GM18861 (cell line): ENCODE measurements at regions not wholly inside any gene's neighbourhood (a gene's known extent, or its start where the extent isn't known, plus 50 kb on each side); places are given as distances from the start of the nearest gene placed in this dataset.

Source experiments
- ATAC-seq: cut with Tn5 transposase; IDR thresholded peaks from one replicate; pipeline ENCODE4 v1.9.1; 2021; ENCODE audit not compliant: unreplicated experiment

DNA sequence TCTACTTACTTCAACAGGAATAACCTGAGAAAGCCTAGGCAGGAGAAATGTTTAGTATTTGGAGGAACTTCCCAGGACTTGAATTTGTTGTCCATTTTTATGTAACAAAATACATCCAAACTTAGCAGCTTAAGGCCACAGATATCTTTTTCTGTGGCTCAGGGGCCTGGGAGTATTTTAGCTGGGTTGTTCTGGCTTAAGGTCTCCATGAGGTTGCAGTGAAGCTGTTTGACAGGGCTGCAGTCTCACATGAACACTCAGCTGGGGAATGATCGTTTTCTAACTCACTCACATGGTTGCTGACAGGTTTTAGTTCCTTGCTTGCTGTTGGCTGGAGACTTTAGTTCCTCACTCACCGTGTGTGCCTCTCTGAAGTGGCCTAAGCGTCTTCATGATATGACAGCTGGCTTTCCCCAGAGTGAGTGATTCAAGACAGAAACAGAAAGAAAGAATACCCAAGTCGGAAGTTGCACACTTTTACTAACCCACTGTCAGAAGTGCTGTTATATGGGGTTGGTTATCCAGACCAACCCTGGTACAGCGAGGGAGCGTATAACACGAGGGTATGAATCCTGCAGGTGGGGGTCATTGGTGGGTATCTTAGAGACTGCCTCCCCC lies 229.7 kb upstream of the TBL1XR1 start:
- ATAC-seq: peak; percentile 100

DNA sequence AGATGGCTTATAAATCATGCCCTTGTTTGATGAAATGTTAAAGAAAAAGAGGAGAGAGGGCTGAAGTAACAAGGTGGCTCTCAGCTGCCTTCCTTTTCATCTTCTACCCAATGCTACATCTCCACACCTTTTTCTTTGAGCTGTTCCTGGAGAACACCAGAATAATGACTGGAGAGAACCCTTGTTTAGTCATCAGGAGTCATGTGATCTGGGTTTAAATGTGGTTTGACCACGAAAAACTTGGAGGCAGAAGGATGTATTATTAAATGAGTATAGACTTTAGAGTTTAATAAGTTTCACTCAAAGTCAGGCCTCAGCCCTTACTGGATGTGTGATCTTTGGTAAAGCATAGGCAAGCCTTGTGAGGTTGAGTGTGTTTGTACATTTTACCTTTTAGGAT lies 230.3 kb upstream of the TBL1XR1 start:
- ATAC-seq: no peak

DNA sequence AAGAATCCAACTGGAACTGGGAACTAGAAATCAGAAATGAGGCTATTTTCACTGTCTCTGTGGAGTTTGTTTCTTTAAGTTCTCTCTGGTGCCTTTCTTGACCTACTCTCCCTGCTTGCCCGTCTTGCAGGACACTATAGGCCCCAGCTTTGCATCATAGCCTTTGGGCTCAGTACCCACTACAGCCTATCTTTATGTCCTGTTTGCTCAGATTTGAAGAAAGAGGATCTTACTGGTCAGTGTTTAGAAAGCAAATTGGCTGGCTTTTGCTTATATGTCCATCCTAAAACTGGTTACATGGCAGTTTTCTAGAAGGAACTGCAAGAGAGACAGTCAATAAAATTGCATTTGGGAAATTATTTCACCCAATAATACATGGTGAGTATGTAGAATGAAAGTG lies 231.8 kb upstream of the TBL1XR1 start:
- no peak for ATAC-seq

DNA sequence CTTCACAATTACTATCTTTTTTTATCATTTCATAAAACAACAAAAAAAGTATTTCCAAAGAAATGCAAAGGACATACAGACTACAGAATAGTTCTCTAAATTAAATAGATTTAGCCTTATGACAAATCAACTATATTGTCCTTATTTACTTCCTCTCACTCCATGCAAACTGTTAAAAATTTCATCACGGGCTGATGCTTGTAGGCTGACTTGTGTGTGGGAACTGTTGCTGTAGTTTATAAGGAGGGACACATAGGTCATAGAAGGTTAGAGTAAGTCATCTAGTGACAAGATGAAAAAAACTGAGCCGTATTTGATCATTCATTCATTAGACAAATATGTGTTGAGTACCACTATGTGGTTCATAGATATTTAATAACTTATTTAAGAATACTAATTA lies 232.5 kb upstream of the TBL1XR1 start:
- ATAC-seq: no peak

GRCh38 chr3:177430653-177431052 lies 233.4 kb upstream of the TBL1XR1 start:
- no peak for ATAC-seq

GRCh38 chr3:177431525-177432176 lies 234.4 kb upstream of the TBL1XR1 start:
- ATAC-seq: no peak

- no peak for ATAC-seq
Measured at GRCh38 chr3:177435301-177435700, 238.0 kb upstream of the TBL1XR1 start.

DNA sequence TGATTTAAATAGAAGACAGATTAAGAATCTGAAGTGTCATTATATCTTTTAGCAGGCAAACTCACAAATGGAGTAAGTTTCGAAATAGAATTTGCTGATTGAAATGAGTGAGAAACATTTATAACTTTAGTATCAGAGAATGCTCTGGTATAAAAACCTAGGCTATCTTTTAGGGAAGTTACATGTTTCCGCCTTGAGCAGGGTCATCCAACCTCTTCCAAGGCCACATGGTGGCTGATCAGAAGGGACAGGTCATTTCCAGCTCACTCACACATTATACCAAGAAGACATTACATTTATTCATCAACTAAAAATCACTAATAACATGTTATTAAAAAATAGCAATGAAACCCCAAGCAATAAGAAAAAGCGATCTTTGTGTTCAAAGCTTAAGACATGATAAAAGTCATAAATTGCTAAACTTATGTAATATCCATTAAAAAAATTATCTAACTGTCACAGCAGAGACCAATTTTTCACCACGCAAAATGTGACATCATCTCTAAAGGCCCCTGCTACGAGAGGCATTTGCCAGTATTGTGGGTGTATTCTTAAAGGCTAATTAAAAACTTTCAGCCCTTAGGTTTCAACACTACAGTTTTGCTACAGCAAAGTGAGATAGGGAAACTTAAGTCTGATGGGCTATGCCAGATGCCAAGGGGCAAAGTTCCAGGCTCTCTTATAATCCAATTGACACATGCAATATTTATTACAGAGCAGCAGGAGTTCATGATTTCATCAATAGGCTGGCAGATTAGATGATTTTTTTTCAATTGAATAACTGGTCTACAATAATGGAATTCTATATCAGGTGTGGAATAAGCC lies 240.4 kb upstream of the TBL1XR1 start:
- no peak for ATAC-seq

- no peak for ATAC-seq
Measured at GRCh38 chr3:177438596-177439220, 241.4 kb upstream of the TBL1XR1 start.

DNA sequence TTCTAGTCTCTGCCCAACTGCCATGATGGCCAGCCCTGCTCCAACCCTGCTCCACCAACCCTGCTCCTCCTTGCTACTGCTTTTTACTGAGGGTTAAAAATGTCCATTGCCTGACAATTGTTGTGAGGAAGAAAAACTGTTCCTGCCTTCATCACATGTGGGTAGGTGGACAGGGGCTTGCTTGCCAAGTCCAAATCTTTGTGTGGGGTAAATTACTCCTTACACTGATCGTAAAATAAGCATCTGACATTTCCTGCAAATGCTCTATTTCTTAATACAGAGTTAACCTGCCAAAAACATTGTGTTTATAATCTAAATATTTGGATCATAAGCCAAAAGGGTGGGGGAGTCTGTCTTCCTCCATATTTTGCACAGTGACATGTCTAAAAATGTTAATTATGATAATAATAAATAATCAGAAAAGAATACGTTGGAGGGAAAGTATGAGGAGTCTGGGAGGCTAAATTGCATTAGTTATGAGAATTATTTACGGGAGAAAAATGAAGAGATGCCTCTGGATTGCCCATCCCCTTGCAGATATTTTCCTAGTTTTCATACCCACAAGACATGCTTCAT lies 242.5 kb upstream of the TBL1XR1 start:
- no peak for ATAC-seq

DNA sequence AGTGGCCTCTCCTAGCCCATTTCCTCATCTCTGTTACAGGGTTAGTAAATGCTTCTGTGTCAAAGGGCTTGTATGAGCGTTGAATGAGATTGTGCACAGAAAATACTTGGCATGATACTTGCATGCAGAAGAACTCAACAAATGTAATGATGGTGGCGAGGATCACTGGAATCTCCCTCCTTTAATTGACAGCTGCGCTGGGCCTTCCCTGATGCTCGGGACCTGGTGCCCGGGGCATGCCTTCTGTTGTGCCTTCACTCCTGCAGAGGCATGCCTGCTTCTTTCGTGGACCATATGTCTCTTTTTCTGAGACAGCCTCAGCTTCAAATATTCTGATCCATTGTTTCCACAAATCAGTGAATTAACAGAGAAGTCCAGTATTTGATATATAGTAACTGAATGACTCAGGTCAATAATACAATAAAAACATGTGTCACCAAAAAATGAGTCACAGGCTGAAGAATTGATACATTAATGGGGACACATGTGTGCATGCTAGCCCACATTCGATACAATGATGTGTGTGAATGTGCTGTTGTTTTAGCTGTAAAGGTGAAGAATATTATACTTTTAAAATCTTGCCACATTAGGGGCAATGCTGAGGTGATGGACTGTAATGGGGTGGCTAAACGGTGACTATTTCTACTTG lies 243.3 kb upstream of the TBL1XR1 start:
- no peak for ATAC-seq

DNA sequence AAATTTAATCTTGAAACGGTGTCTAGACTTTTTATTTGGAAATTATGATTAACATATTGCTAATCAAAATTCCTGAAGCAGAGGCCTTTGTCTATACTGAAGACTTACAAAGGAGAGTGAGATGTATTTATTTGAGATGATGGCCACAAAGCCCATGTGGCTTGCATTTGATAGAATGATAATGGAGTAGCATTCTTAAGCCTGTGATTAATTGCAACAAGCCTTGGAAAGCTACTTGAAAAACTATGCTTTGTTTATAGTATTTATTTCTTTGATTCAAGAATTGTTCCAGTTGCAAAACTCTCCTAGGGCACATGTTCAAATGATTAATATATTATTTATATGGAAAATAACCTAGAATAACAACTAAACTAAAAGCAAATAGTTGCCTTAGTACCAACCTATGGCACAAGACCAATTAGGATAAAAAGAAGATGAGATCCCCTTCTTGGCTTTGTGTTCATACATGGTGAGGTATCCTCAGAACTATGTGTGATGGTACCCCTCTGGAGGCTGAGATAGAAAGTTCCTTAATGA lies 244.1 kb upstream of the TBL1XR1 start:
- ATAC-seq: no peak

DNA sequence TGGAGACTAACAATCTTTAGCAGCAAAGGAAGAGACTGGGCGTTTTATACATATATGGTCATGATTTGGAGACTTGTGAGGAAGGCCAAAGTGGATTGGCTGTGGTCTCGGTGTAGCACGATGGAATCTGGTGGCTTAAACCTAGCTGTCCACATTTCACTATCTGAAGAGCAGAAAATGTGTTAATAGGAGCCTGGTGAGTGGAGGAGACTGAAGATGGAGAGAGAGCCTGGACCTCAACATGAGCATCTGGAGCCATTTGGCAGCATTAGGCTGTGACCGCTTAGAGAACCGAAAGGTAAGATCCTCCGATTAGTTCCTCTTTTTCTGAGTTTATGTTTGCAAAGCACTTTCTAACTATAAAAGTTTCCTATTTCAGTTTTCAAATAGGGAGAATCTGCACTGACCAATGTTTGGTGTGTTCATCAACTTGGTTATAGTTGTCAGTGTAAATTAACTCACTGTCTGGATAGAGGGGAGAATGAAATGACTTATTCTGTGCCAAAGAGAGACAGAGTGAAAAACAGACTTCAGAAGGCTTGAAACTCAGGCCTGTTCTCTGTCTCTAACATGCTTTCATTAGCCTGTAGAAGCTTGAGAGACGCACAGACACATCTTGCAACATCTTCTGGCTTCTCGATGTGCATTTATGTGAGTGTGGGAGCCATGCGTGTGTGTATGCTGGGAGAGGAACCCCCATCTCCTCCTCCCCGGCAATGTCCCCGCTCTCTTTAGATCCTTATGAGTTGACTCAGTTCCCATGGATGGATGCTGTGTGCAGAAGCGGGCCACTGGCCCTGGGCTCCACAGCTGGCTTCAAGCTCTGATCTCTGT lies 244.7 kb upstream of the TBL1XR1 start:
- peak; percentile 96 for ATAC-seq

GRCh38 chr3:177443469-177443868 lies 246.2 kb upstream of the TBL1XR1 start:
- ATAC-seq: no peak

DNA sequence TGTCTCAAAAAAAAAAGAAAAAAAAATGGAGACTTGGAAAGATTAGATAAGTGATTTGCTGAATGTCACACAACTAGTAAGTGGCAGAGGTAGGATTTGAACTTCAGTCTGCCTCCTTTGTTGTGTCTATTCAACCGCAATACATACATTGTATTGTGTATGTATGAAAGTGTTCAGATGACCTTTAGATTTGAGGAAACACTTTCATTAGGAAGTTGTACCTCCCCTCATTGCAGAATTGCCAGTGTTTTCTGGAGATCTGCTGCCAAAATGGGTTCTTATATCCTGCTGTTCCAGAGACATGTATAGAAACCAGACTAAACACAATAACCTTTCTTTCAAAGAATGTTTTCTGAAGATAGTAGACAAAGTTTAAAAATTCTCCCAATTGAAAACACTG lies 247.4 kb upstream of the TBL1XR1 start:
- no peak for ATAC-seq

GRCh38 chr3:177445549-177445948 lies 248.3 kb upstream of the TBL1XR1 start:
- no peak for ATAC-seq

DNA sequence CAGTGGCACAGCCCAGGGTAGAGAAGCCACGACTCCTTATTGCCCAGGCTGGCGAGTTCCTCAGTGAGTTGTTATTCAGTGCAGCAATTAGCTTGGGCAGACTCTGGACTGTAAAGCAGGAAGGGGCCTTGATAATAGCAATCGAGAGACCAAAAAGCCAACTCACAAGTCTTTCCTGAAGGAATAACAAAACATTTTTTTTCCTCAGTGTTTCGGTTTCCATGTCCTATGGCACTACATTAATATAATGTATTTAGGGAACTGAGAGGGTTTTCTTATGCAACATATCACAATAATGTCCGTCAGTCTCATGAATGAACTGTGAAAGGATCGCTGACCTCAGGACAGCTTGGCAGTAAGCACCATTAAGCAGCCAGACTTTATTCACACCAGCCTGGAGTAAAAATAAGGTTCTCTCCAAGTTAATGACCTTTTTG lies 248.9 kb upstream of the TBL1XR1 start:
- no peak for ATAC-seq

GRCh38 chr3:177447938-177448337 lies 250.7 kb upstream of the TBL1XR1 start:
- ATAC-seq: no peak

DNA sequence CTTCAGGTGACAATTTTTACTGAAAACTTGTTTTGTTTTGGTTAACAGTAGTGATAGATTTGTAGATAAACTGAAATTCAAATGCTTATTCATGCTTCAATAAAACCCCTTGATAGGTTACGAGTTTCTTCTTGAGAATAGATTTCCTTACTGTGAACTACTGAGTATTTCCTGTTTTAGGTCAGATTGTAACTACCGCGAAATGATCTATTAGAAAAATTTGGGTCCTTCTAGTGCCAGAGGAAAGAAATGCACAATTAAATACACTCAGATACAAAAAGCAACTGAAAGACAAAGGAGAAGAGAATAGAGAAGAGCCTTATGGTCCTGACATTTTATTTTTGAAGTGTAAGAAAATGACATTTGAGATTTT lies 251.7 kb upstream of the TBL1XR1 start:
- ATAC-seq: peak; percentile 27
